BE2C (cell line): ENCODE measurements at regions not wholly inside any gene's neighbourhood (a gene's known extent, or its start where the extent isn't known, plus 50 kb on each side); places are given as distances from the start of the nearest gene placed in this dataset.

Experiments used
- DNase-seq: peaks from one replicate; pipeline ENCODE4 v3.0.0-alpha.2; 2020
- H3K27me3 ChIP-seq: fragments of 250-450 bp; sonication (Bioruptor Pico); 2 replicates; pipeline ENCODE4 v1.5.1; 2020; ENCODE audit warnings: mild to moderate bottlenecking
- H3K36me3 ChIP-seq: fragments of 250-450 bp; sonication (Bioruptor Pico); 2 replicates; pipeline ENCODE4 v1.5.1; 2020; ENCODE audit warnings: mild to moderate bottlenecking
- H3K4me1 ChIP-seq: fragments of 250-450 bp; sonication (Bioruptor Pico); 2 replicates; pipeline ENCODE4 v1.5.1; 2020
- H3K4me3 ChIP-seq: 2 replicates; pipeline ENCODE4 v1.5.1; 2011; ENCODE audit warnings: low read depth, low read length
- H3K9me3 ChIP-seq: fragments of 250-450 bp; sonication (Bioruptor Pico); 2 replicates; pipeline ENCODE4 v1.5.1; 2020
- TF ChIP-seq, protein P1 (sequence below): IDR thresholded peaks from 2 replicates; pipeline ENCODE4 v1.5.1; 2012; ENCODE audit warnings: mild to moderate bottlenecking, low read depth, low read length

GRCh38 chr3:144821583-144821982 lies 850.0 kb downstream of the DIPK2A start:
- no peaks in the 10 kb centered on the region for H3K9me3 ChIP-seq
- TF ChIP-seq, protein P1, sequence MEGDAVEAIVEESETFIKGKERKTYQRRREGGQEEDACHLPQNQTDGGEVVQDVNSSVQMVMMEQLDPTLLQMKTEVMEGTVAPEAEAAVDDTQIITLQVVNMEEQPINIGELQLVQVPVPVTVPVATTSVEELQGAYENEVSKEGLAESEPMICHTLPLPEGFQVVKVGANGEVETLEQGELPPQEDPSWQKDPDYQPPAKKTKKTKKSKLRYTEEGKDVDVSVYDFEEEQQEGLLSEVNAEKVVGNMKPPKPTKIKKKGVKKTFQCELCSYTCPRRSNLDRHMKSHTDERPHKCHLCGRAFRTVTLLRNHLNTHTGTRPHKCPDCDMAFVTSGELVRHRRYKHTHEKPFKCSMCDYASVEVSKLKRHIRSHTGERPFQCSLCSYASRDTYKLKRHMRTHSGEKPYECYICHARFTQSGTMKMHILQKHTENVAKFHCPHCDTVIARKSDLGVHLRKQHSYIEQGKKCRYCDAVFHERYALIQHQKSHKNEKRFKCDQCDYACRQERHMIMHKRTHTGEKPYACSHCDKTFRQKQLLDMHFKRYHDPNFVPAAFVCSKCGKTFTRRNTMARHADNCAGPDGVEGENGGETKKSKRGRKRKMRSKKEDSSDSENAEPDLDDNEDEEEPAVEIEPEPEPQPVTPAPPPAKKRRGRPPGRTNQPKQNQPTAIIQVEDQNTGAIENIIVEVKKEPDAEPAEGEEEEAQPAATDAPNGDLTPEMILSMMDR: no peak
- H3K4me1 ChIP-seq: no peaks in the 10 kb centered on the region
- H3K4me3 ChIP-seq: no peak overlapping the region
- no peaks in the 10 kb centered on the region for H3K27me3 ChIP-seq
- no peaks in the 10 kb centered on the region for H3K36me3 ChIP-seq
- no peak for DNase-seq

- no peaks in the 10 kb centered on the region for H3K36me3 ChIP-seq
- TF ChIP-seq, protein P1: no peak
- H3K4me3 ChIP-seq: no peak overlapping the region
- H3K4me1 ChIP-seq: no peaks in the 10 kb centered on the region
- no peaks in the 10 kb centered on the region for H3K9me3 ChIP-seq
- H3K27me3 ChIP-seq: no peaks in the 10 kb centered on the region
- no peak for DNase-seq
These were observed 851.0 kb downstream of the DIPK2A start for GRCh38 chr3:144822671-144823070.

DNA sequence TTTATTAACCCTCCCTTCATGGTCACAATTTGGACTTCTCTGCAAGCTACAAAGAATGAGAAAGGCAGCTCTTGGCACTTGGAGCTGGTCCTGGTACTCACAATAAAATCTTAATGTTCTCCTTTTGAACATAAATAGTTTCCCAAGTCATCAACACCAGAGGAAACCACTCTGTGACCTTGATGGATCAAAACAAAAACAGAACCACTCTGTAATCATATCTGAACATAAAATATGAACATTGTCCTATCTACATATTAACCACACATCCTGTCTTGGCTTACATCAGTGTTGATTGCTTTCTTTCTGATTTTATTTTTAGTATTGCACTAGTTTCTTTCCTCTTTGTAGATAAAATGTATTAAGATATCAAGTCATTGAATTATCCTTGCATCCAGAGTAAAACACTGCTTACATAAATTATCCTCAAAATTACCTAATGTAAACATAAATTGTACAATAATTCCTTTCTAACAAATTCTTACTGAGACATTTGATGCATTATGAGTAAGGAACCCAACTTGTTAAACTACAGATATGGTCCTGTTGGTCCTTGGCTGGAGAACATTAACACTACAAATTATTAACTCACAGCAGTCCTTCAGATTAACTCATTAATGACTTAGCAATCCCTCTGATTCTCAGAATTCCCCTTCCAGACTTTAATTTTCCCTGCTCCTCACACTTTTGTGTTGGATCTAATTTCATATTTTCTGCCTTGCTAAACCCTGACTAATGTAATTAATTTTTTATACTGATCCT lies 860.5 kb downstream of the DIPK2A start:
- Histone ChIP-seq H3K4me3 (no peak overlapping the region), H3K4me1 (no peaks in the 10 kb centered on the region), H3K9me3 (no peaks in the 10 kb centered on the region), H3K27me3 (no peaks in the 10 kb centered on the region), H3K36me3 (no peaks in the 10 kb centered on the region)
- no peak for DNase-seq
- TF ChIP-seq, protein P1: no peak

DNA sequence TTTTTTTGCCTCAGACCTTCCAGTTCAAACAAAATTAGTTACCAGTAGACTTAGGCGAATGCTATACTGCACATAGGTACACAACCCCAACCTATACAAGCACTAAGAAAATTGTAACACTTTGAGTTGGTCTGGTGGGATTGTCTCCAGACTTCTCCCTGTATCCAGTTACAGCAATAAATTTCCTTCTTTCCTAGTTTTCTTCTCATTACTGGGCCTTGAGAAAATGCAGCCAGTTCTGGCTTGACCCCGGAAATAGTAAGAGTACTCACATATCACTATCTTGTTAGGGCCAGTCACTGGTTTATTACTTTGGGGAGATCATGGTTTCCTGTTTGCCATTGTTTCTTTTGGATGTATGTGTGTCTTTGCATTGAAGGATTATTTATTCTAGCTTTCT lies 868.4 kb downstream of the DIPK2A start:
- no peak overlapping the region for H3K4me3 ChIP-seq
- no peaks in the 10 kb centered on the region for H3K27me3 ChIP-seq
- no peaks in the 10 kb centered on the region for H3K4me1 ChIP-seq
- TF ChIP-seq, protein P1: no peak
- H3K36me3 ChIP-seq: no peaks in the 10 kb centered on the region
- no peaks in the 10 kb centered on the region for H3K9me3 ChIP-seq
- DNase-seq: no peak

DNA sequence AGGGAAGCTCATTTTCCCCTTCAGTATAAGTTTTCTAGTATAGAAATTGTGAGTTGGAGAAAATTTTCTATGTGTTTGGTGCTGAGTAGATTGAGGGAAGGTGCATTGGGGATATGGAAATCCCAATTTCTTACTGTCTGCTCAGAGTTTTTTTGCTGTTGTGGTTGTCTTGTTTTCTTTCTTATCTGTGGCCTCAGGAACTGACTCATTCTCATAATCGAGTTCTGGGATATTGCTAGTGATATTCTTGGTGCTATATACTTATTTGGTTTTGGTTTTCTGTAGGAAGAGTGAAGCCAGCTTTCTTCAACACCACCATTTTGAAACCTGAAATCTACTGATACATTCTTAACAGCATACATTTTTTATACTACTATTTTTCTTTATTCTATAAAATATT lies 869.2 kb downstream of the DIPK2A start:
- no peak for DNase-seq
- H3K4me1 ChIP-seq: no peaks in the 10 kb centered on the region
- no peak overlapping the region for H3K4me3 ChIP-seq
- no peaks in the 10 kb centered on the region for H3K9me3 ChIP-seq
- H3K36me3 ChIP-seq: no peaks in the 10 kb centered on the region
- TF ChIP-seq, protein P1: no peak
- H3K27me3 ChIP-seq: no peaks in the 10 kb centered on the region

DNA sequence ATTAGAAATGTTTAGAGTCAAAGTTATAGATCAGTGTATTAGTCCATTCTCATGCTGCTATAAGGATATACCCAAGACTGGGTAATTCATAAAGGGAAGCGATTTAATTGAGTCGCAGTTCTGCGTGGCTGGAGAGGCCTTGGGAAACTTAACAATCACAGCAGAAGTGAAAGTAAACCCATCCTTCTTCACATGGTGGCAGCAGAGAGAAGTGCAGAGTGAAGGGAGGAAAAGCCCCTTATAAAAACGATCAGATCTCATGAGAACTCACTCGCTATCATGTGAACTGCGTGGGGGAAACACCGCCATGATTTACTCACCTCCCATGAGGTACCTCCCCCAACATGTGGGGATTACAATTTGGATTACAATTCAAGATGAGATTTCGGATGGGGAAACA lies 871.5 kb downstream of the DIPK2A start:
- no peaks in the 10 kb centered on the region for H3K4me1 ChIP-seq
- H3K36me3 ChIP-seq: no peaks in the 10 kb centered on the region
- TF ChIP-seq, protein P1: peak; percentile 66
- H3K9me3 ChIP-seq: no peaks in the 10 kb centered on the region
- no peaks in the 10 kb centered on the region for H3K27me3 ChIP-seq
- DNase-seq: peak; percentile 15
- no peak overlapping the region for H3K4me3 ChIP-seq
